Kidney (tissue), 13 donors: ENCODE measurements at regions not wholly inside any gene's neighbourhood (a gene's known extent, or its start where the extent isn't known, plus 50 kb on each side); places are given as distances from the start of the nearest gene placed in this dataset.
A peak's percentile ranks its signal among the peaks of the same experiment; 100 is the strongest.

Source experiments
- DNase-seq, 5 donors: peaks; one replicate each; pipeline ENCODE4 v3.0.0-alpha.2; 2013 to 2020
- FAIRE-seq: peaks from 2 replicates; lab custom pipeline; 2012; peaks lifted over from hg19 to GRCh38; lab: Jason Lieb, UNC
- H3K27ac ChIP-seq, 2 donors: one replicate each; pipeline ENCODE4 v1.7.0; 2013; ENCODE audit warnings: low read depth in 2 of 2, low read length in 2 of 2, inconsistent platforms in 1 of 2
- H3K27me3 ChIP-seq: one replicate; pipeline ENCODE4 v1.7.1; 2013; ENCODE audit warnings: low read length, inconsistent platforms; ENCODE audit not compliant: control insufficient read depth, insufficient read depth
- H3K36me3 ChIP-seq, 3 donors: one replicate each; pipeline versions ENCODE4 v1.7.0 to v1.7.1; 2013; ENCODE audit warnings: low read length in 3 of 3, control low read depth in 1 of 3, inconsistent platforms in 1 of 3; ENCODE audit not compliant: insufficient read depth in 3 of 3, control insufficient read depth in 2 of 3
- H3K4me1 ChIP-seq, 3 donors: one replicate each; pipeline versions ENCODE4 v1.7.0 to v1.7.1; 2013; ENCODE audit warnings: low read length in 3 of 3, inconsistent platforms in 1 of 3, low read depth in 1 of 3; ENCODE audit not compliant: control insufficient read depth in 2 of 3, insufficient read depth in 2 of 3
- H3K4me3 ChIP-seq, 3 donors: one replicate each; pipeline versions ENCODE4 v1.7.0 to v1.8.1; 2013; ENCODE audit warnings: low read length in 3 of 3, control low read depth in 1 of 3, inconsistent platforms in 1 of 3
- H3K9ac ChIP-seq, 3 donors: one replicate each; pipeline versions ENCODE4 v1.7.0 to v1.7.1; 2013; ENCODE audit warnings: low read length in 3 of 3, control low read depth in 1 of 3, inconsistent platforms in 1 of 3
- H3K9me3 ChIP-seq, 3 donors: one replicate each; pipeline versions ENCODE4 v1.7.0 to v1.7.1; 2013; ENCODE audit warnings: low read length in 3 of 3, control low read depth in 1 of 3, inconsistent platforms in 1 of 3; ENCODE audit not compliant: control insufficient read depth in 2 of 3, insufficient read depth in 1 of 3
- intact Hi-C: fragments of 100-400 bp; cut with DNase I; formaldehyde crosslinking; loops from one replicate; pipeline ENCODE4 v1.11.1; 2022
- TF ChIP-seq, protein P1 (sequence below): IDR thresholded peaks from 3 replicates; pipeline ENCODE4 v1.5.1; 2012; ENCODE audit warnings: mild to moderate bottlenecking, moderate library complexity, borderline replicate concordance; ENCODE audit not compliant: insufficient read depth; ENCODE audit errors: extremely low read depth
- donor health status: control.
- donor health status: control.
- donor health status: control.
- donor health status: control.
- donor health status: control.
- donor health status: DM: yes; HTN: yes; CAD: no.
- donor health status: Normal renal cell carcinoma (clear cell type).

DNA sequence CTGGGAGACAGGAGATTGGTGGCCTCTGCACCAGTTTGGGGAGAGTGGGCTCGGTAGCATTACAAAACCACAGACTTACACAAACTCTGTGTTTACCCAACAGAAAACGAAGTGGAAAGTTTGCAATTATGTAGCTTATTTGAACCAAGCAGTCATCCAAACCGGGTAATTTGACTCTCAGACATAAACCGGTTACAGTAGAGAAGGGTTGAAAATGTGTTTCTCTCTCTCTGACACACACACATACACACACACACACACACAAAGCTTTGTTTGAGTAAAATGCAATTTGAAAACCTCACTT, 97.1 kb upstream of the ZNF608 start:
- intact Hi-C loops: no loop called here
- Histone ChIP-seq H3K4me3 (no peak overlapping the region), H3K27ac (no peak overlapping the region), H3K27me3 (no peaks in the 10 kb centered on the region), H3K4me1 (no peaks in the 10 kb centered on the region), H3K9ac (no peak overlapping the region), H3K36me3 (no peaks in the 10 kb centered on the region), H3K9me3 (no peaks in the 10 kb centered on the region)
- no peak for FAIRE-seq
- DNase-seq: peak in 1 of 5 donors; percentile 13
- TF ChIP-seq, protein P1, sequence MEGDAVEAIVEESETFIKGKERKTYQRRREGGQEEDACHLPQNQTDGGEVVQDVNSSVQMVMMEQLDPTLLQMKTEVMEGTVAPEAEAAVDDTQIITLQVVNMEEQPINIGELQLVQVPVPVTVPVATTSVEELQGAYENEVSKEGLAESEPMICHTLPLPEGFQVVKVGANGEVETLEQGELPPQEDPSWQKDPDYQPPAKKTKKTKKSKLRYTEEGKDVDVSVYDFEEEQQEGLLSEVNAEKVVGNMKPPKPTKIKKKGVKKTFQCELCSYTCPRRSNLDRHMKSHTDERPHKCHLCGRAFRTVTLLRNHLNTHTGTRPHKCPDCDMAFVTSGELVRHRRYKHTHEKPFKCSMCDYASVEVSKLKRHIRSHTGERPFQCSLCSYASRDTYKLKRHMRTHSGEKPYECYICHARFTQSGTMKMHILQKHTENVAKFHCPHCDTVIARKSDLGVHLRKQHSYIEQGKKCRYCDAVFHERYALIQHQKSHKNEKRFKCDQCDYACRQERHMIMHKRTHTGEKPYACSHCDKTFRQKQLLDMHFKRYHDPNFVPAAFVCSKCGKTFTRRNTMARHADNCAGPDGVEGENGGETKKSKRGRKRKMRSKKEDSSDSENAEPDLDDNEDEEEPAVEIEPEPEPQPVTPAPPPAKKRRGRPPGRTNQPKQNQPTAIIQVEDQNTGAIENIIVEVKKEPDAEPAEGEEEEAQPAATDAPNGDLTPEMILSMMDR: no peak

DNA sequence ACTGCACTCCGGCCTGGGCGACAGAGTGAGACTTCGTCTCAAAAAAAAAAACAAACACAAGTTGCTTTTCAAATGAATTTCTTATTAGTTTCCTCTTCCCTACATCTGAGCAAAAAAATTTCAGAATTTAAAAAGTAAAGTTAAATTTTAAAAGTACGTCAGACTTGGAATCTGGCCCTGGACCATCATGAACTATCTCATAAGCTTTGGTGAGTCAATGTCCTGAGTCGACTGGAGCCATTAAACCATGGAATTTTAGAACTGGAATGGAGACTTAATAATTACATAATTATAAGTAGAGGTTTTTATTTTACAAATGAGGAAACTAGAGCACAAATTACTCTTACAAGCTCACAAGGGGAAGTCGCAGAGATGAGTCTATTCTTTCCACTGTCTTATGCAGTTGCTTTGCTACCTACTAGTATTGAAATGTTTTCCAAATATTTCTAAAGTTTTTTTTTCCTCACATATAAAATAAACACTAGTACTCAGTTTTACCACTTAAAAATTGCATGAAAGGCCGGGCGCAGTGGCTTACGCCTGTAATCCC, 98.0 kb upstream of the ZNF608 start:
- H3K36me3 ChIP-seq: no peaks in the 10 kb centered on the region
- H3K4me1 ChIP-seq: no peaks in the 10 kb centered on the region
- TF ChIP-seq, protein P1: no peak
- H3K27me3 ChIP-seq: no peaks in the 10 kb centered on the region
- FAIRE-seq (no peak), DNase-seq (no peak)
- no peak overlapping the region for H3K4me3 ChIP-seq
- intact Hi-C loops: no loop called here
- H3K9ac ChIP-seq: no peak overlapping the region
- H3K9me3 ChIP-seq: no peaks in the 10 kb centered on the region
- H3K27ac ChIP-seq: no peak overlapping the region

DNA sequence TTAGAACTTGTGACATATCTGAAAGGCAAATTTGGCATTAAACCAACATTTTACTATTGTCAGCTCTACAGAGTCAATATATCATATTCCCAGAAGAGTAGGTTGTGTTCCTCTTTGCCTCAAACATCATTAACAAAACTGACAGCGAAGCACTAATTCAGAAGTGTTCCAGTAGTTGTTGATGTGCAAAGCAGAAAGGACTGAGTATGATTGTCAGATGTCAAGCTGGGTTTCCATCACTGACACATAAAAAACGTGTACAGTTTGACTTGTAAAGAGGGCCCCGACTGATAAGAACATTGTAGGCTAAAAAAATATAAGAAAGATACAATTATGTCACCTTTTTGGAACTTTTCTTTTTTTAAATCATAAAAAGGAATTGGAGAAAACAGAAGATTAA, 101.5 kb upstream of the ZNF608 start:
- no peak overlapping the region for H3K27ac ChIP-seq
- H3K36me3 ChIP-seq: no peaks in the 10 kb centered on the region
- no peak overlapping the region for H3K9ac ChIP-seq
- TF ChIP-seq, protein P1: no peak
- H3K27me3 ChIP-seq: no peaks in the 10 kb centered on the region
- no peaks in the 10 kb centered on the region for H3K9me3 ChIP-seq
- intact Hi-C loops: no loop called here
- H3K4me1 ChIP-seq: no peaks in the 10 kb centered on the region
- H3K4me3 ChIP-seq: no peak overlapping the region
- DNase-seq (no peak), FAIRE-seq (no peak)

DNA sequence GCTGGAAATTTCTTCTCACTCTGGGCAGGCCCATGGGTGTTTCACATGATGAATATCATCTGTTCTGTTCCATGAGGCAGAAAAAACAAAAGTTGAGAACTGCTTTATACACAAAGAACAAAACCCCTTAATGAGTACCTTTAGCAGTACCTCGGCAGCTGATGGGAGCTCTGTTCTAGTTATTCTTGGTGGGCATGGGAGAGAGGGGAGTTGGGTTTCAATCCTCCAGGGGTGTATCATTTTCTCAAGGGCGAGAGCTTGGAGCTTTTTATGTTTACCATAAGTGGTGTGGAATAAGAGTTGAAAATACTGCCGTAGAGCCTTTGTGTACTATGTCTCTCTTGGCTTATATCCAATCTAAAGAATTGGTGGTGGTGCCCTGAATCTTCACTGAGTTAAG, 103.3 kb upstream of the ZNF608 start:
- Histone ChIP-seq H3K27ac (no peak overlapping the region), H3K36me3 (no peaks in the 10 kb centered on the region), H3K4me1 (no peaks in the 10 kb centered on the region), H3K9me3 (no peaks in the 10 kb centered on the region), H3K4me3 (no peak overlapping the region), H3K9ac (no peak overlapping the region), H3K27me3 (no peaks in the 10 kb centered on the region)
- DNase-seq: no peak
- no peak for FAIRE-seq
- TF ChIP-seq, protein P1: no peak
- intact Hi-C loops: no loop called here
